NCI-H2196 (cell line): ENCODE measurements at regions not wholly inside any gene's neighbourhood (a gene's known extent, or its start where the extent isn't known, plus 50 kb on each side); places are given as distances from the start of the nearest gene placed in this dataset.
A peak's percentile ranks its signal among the peaks of the same experiment; 100 is the strongest.

Source experiments
- DNase-seq: peaks from one replicate; lab custom pipeline; 2025; ENCODE audit not compliant: unreplicated experiment; lab: John Stamatoyannopoulos, UW

DNA sequence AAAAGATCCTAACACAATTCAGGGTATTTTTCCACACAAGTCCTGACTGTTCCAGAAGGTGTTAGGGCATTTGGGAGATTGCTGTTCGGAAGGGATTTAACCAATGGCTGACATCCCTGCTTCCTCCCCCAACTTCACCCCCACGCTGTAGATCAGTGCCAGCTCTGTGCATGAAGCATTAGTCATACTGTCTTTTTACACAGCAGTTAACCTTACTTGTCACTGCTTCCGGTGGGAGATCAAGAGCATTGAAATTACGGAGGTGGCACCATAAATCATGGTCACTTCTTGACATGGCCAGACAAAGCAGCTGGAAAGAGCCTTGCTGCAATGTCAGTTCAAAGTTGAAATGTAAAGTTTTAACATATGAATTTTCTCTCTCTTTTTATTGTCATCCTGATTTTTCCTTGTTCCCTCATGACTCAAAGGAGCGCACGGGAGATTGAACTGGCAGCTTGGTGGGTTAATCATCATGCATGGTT lies 70.2 kb downstream of the HRH4 start:
- no peak for DNase-seq

DNA sequence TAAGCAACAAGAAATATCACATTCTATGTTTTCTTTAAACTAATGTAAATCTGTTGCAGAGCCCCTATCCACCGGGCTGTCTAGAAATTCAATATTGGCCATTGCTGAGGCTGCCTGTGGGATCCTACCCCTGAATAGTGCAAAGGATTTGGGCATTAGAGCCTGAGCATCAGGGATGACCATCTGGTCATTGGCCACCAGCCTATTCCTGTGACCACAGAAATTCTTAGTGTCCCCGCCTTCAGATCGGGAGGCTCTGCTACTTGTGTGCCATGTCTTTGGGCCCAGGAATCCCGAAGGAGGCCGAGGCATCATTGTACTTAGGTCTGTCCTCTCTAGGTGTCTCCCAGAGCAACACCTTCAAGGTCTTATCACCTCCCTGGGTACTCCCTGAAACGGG lies 73.8 kb downstream of the HRH4 start:
- DNase-seq: no peak

DNA sequence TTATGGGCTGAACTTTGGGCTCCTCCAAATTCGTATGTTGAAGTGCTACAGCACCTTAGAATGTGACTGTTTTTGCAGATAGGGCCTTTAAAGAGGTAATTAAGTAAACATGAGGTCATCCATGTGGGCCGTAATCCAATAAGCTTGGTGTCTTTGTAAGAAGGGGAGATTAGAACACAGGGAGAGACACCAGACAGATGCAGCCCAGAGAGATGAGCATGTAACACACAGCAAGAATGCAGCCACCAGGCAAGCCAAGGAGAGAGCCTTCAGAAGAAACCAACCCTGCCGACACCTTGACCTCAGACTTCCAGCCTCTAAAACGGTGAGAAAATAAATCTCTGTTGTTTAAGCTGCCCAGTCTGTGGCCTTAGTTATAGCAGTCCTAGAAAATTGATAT lies 74.3 kb downstream of the HRH4 start:
- no peak for DNase-seq

DNA sequence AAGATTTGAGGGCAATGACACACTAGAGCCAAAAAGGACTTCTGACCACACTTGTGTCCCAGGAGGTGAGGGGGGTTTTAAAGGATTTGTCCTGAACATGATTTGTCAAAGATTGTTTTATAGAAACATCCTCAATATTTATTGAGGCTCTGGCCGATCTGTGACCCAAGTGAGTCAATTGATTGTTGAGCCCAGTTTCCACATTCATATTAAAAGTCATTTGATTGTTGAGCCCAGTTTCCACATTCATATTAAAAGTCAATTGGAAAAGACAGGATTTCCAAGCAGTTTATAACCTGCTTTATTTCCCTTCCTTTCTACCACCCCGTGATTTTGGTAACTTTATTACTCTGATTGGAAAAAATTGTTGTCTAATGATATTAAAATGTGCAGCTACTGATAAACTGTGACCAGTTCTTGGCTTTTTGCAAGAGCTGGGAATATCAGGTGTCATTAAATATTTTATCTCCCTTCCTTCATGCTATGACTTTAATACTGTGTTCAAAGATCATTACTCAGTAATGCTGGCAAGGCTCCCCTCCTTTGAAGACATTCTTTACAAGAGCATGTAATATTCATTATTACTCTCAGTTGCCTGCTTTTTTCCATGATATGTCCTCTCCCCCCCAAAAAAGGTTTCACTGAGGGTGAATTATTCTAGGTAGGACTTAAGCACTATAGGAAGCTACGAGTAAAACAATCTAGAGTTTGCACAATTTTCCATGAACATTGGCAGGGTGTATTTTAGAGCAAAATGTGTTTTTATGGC lies 75.3 kb downstream of the HRH4 start:
- no peak for DNase-seq

DNA sequence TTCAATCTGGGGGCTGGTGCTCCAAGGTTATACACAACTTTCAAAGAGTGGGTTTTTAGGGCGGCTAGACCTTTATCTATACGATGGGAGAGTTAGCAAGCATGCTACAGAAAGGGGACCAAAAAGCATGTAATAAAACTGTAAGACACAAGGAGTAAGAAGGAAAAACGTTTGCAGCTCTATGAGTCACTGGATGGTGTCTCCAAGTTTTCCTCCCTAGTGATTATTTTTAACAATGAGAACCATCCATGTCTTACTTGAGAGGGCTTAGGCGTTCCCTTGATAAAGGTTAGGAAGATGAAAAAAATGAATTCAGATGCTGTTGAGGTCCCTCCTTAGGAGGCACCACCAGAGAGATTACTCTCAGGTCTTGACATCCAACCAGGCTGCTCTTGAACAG lies 75.9 kb downstream of the HRH4 start:
- DNase-seq: no peak

DNA sequence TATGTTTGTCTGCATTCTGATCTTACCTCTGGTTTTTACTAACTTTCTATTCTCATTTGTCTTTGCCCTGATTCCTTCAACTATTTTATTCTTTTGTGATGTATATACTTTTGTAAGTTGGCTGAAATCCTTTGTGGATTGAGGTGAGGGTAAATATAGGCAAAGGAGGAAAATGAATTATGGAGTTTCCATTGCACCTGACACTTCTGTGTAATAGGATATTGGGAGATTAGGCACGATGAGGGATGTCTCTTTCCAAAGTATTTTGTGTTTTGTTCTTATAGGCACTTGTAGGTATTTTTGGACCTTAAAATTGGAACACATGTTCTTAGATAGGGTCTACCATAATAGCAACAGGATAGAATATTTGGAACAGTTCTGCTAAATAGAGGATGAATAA lies 76.4 kb downstream of the HRH4 start:
- no peak for DNase-seq

DNA sequence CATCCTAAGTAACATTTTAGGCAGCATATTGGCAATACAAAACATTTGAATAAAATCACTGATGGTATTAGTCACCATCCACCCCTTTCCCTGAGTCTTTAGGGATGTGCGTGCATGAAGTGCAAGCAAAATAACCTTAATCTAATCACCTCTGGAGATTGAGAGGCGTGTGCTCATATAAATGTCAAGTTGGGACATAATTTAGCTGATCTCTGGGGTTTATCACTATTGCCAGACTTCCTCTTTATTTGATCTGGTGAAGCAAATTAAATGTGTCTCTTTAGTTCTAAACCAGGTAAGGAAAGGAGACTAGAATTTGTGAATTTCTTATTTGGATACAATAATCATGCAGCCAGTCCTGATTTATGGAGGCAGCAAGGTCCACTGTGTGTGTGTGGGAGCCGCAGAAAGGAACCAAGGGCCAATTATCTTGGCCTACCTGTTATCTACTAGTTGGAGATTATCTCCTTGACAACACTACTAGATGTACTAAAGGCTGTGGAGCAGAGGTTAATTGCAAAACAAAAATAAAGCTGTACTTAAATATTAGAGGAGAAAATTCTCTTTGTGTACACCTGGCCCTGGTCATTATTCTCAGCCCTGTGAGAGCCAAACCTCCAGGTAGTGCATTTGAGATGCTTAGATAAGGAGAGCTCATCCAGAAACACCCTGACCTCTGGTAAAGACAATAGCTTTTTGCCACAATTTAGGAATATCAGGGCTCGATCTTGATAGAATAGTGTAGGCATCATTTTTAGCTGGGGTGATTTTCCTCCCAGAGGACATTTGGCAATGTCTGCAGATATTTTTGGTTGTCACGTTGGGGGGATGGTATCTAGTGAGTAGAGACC lies 78.2 kb downstream of the HRH4 start:
- DNase-seq: no peak

DNA sequence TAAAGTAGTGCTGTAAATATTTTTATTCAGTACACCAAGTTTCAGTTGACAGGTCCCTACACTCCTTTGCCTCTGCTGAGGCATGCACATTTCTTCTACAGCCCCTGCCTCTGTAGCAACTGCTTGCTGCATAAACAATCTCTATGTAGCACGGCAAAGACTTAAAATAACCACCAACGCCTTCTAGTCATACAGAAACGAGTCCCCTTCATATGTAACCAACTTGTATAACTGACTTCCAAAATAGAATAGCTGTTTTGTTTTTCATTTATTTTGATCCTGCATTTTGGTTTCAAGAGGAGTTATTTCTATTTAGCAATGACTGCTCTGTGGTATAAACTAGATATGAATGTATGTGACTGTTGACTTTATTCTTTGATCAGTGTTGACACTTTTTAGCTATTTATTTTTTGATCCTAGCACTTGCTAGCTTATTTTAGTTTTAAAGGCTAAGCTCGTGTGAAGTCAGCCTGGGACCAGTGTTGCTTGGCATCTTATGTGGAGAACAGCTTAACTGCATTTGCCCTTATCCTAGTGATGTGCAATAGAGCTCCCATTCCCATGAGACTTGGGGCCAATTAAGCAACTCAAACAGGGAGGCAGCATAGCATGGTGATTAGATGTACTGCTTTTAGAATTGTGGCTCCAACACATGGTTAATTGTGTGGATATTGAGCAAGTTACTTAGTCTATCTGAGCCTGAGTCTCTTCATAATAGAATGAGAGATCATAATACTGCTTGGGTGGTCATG lies 79.6 kb downstream of the HRH4 start:
- no peak for DNase-seq

DNA sequence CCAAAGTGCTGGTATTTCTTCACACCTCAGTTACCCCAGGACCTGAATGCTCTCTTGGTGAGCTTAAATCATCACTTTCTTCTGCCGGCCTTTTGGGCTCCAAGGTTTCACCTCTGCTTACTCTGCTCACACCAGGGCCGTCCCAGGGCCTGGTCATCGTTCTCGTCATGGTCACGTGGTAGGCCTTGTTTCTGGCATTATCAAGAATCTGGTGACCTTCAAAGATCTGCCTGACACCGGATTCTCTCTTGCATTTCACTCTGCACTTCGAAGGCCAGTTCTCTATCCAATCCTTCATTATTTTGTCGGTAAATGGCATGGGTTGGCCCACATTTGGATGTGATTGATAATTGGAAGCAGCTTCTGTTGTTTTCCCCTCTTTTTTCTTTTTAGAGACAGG lies 80.5 kb downstream of the HRH4 start:
- DNase-seq: no peak

DNA sequence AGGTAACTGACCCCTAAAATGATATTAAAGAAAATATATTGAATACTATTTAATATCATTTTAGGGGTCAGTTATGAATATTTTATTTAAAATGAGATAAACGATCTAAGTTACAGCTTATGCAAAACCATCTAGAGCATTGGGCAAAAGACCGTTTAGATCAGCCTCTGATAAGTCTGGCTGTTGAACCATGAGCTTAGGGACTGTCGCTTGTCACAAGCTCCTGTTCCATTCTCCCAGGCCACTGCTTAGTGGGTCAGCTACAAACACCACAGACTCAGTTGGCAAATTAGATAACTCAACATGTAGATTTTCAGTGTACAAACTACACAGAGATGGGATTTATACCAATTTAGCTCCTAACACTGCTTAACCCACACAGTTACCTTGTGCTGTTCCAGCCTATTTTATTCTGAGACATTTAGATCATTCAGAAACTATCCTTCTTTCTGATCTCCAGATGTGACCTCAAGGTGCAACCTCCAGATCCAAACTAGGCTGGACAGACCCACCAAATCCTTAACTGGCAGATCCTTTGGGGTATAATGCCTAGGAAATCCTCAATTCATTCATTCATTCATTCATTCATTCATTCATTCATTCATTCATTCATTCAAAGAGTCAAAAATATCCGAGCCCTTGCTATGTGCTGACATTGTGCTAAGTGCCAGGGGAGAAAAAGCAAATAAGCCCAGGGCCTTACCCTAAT lies 82.8 kb downstream of the HRH4 start:
- DNase-seq: no peak

DNA sequence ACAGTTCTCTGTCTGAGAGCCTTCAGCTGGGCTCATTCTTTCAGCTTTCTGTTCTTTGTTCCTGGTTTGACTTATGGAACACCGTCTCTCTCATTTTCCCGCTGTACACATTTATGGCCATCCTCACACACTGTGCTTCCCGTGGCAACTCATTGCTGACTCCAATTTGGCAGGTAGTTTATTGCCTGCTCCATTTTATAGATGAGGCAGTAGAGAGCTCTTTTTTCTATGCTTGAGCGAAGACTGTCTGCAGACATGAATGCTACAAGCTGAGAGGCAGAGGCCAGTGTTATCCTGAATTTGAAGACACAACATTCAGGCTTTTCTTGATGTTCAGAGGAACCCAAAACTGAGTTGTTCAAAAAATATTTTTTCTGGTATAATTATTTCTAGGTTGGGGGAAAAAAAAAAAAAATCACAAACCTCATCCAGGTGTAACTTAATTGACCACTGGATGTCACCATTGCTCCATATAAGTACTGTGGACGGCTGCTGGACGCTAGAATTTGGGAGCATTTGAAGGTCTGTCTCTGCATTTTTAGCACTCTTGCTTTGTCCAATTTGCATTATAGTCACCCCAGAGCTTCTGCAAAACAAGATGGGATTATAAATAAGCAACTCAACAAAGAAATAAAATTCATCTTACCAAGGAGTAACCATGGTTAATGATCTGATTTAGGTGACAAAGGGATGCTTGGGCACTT lies 83.5 kb downstream of the HRH4 start:
- DNase-seq: peak; percentile 15

DNA sequence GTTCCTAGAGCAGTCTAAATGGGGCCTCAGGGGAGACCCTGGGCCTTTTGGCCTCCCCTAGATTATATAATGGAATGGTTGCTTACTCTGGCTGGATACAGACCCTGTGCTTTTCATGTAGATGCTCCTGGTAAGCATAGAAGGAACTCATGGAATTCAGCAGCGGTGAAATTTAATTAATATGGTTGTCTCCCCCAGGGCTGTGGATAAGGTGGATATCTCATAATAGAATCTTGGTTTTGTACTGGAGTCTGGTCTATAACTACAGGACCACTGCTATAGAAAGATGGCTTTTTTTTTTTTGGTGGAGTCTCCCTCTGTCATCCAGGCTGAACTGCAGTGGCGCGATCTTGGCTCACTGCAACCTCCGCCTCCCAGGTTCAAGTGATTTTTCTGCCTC lies 84.5 kb downstream of the HRH4 start:
- DNase-seq: no peak

DNA sequence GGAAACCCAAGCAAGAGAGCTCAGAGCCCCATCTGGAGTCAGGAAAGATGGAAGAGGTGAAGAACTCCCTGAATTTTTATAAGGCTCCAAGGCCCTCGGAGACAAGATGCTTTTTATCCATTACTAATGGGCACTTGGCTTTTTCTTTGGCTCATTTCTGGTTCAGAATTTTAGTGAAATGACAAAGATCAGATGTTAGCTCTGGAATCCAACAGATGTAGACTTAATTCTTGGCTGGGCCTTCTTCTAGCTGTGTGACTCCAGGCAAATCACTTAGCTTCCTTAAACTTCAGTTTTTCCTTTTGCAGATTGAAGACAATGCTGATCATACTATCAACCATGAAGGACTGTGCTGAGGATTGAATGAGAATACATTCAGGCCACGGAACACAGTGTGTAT lies 85.2 kb downstream of the HRH4 start:
- DNase-seq: no peak

DNA sequence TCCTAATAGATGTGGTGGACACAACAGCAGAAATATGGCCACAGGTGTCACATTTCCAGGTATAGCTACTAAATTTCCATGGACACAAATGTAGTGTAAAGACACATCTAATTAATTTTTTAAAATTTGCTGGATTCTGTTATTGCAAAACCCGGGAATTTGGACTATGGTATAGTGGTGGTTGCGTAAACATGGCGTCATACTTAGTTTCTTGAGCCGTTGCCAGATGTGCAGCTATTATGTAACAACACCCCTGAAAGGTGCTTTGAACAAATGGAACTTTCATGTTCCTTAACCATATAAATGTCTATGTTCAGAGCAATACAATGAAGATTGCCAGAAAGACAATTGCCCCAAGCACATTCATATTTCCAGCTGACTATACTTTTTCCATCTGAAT lies 85.9 kb downstream of the HRH4 start:
- no peak for DNase-seq

DNA sequence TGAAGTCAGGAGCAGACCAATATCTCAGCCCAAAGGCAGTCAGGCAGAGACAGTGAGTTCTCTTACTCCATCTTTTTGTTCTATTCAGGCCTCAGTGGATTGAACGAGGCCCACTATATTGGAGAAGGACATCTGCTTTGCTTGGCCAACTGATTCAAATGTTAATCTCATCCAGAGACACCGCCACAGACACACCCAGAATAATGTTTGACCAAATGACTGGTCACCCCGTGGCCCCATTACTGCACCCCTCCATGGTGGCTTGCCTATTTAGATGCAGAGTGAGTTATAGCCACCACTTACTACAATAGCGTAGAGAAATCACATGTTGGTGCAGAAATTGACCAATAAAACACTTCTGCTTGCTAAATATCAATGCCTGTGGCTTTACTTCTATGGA lies 88.1 kb downstream of the HRH4 start:
- DNase-seq: no peak

DNA sequence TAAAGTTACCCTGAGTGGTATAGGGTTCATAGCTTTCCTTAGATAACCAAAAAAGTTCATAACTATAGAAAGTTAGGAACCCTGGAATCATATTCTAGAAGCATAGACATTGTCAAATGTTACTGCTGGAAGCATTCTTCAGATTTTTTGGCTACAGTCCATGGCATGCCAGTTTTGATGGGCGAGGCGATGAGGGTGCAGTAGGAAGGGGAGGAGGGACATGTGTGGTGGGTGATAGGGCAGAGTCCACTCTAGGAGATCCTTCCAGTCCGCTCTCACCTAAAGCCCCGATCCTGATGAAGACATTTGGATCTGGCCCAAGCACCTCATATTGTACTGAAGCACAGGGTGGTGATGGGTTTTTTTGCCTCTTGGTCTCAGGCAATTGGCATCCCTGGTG lies 91.8 kb downstream of the HRH4 start:
- no peak for DNase-seq

DNA sequence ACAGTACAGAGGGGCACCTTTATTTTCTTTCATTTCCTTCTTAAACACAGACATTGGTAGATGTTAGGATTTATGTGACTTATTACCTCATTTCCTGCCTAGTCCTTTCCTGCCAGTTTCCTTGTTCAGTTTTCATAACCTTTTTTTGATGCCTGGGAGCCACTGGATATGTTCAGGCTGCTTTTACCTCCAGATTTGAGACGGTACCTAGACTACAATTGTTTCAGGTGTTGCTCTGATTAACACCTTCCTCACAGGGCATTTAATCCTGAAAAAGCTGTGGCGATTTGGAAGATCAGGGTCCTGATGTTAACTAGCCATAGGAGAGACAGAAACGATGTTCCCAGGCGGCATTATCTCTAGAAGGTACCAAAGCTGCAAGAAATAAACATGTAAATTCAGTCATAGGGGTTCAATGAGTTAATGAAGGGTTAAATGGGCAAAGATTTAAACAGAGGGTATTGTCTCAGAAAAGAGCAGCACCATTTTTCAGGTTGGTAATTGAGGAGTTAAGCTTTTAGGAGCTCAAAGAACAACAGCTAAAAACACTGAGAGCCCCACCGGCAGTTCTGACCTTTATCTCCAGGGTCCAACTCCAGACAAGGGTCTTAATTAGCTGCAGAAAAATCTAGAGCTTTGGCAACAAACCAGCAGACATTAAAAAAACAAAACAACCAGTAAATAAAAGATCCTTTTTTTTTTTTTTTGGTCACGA lies 93.3 kb downstream of the HRH4 start:
- DNase-seq: no peak

DNA sequence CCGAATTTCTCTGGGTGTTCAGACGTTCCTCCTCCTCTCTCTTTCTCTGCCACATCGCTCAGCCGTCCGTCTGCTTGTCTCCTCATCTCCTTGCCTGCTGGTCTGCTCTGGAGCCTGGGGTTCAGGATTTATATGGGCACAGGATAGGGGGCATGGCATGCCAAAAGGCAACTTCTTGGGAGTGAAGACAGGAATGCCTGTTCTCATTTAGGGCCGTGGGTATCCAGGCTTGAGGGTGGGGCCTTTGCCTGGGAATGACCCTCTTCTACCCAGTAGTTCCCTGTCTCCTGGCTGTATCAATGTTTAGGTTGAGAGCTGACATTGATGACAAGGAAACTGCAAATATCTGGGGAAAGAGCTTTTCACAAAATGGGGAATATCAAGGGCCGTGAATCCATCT lies 98.0 kb downstream of the HRH4 start:
- DNase-seq: no peak

DNA sequence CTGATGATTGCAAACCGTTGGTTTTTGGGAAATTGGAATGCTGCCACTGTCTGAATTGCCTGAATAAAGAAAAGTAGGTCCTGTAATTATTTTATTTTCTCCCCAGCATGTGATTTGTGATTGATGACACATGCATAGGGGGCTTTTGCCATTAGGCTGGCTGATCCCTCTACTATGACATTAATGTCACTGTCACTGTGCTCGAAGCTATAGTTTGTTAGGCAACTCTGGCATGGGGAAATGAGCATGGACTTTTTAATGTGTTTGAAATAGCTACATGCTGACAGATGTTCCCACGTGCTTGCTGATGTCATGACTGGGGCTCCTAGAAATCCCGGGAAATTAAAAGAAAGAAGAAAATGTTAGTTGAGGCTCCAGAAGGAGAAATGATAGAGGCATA lies 99.1 kb downstream of the HRH4 start:
- DNase-seq: no peak

DNA sequence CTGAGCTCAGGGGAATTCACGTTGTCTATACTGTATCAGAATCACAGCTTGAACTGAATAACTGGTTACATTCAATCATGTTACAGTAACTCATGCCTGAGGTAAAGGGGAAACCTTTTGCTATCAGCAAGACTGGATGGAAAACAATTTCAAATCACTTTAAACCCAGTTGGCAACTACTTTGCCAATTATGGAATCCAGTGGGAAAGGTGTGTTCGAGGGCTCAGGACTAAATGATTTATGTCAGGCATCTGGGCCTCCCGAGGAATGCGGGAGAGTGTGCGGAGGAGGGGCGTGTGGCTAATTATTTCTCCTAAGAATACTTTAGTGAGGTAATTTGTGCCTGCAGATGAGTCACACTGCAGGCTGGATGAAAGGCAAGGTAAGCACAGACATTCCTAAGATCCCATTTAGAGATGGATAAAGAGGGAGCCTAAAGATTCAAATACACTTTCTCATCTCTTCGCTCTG lies 100.1 kb downstream of the HRH4 start:
- no peak for DNase-seq
